COLO668 (cell line): ENCODE measurements at regions not wholly inside any gene's neighbourhood (a gene's known extent, or its start where the extent isn't known, plus 50 kb on each side); places are given as distances from the start of the nearest gene placed in this dataset.
A peak's percentile ranks its signal among the peaks of the same experiment; 100 is the strongest.

Experiments
- DNase-seq: peaks from one replicate; lab custom pipeline; 2025; ENCODE audit not compliant: unreplicated experiment; lab: John Stamatoyannopoulos, UW

DNA sequence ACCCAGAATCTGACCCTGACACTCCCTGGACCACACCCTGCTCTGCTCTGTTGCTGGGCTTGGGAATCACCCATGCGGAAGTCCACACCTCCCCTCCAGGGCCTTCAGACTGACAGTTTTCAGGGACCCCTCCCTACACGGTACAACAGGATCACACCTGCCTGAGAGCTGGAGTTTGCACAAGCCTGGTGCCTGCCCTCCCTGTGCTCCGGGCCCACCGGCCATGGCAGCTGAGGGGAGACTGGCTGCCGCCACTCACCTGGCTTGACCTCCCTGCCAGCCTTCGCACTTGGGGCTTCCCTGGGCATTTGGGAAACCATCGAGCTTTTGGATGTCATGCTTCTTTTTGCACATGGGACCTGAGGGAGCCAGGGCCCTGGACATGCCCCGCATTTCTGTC lies 95.9 kb upstream of the ANKRD34C start:
- DNase-seq: no peak

DNA sequence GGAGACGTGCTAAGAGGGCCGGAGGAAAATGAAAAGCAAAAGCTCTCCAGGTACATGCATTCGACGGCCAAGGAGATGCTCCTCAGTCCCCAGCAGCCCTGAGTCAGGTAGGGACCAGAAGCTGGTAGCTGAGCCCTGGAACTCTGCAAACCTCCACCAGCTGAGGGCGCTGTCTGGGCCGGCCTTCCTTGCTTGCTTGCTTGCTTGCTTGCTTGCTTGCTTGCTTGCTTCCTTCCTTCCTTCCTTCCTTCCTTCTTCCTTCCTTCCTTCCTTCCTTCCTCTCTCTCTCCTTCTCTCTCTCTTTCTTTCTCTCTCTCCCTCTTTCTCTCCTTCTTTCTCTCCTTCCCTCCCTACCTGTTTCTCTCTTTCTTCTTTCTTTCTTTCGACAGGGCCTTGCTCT lies 94.6 kb upstream of the RASGRF1 start:
- DNase-seq: peak; percentile 5

DNA sequence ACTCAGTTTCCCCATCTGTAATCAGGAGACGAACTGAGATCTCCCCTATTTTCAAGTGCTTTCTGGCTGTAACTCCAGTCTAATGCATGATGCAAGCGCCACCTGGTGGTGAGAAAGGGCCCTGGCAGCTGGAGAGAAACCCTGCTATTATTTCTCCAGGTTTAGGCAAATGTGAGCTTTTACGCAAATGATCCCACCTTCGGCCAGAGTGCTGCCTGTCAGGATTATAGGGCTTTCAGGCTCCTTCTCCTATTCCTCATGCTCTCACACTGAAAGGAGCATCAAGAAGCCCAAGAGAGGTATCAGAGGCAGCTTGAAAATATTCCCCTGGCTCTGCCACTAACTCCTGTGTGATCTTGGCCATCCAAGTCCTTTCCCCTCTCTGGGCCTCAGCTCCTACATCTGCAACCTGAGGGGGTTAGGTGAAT lies 93.9 kb upstream of the RASGRF1 start:
- peak; percentile 50 for DNase-seq

DNA sequence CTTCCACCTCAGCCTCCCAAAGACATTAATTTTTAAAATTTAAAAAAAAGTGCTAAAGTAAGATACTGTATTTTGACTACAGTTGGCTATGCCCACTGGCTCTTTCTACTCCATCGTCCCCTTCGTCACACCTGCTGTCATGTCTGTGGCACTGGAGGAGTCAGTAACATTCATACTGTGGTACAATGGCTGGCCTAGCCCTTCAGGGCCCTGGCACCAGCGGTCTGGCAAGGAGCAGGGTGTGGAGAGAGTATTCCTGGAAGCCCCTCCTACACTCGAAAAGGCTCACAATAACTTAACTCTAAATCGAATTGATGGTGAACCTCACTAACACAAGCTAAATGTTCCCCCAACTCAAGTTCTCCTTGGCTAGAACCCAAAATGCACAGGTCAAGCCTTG lies 89.7 kb upstream of the RASGRF1 start:
- DNase-seq: no peak

- DNase-seq: no peak
These were observed 89.0 kb upstream of the RASGRF1 start for GRCh38 chr15:79179597-79179996.

DNA sequence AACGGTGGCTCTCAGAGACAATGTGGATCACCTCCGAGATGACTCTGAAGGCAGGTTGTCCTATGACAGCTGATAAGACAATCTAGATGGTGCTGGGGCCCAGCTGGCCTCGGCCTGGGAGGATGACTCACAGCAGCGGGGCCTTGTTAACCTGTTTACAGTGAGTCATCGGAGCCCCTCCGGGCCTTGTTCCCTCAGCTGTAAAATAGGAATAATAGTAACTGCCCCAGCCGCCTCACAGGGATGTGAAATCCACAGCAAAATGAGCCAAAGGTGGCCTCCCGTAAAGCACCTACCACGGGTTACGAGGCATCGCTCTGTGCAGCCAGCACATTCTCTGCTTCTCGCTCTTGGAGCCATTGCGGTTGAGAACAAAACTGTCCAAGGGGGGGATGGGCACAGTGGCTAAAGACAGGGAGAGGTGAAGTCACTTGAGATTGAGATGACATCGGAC lies 88.6 kb upstream of the RASGRF1 start:
- peak; percentile 83 for DNase-seq

- no peak for DNase-seq
These were observed 88.0 kb upstream of the RASGRF1 start for GRCh38 chr15:79178594-79178993.

DNA sequence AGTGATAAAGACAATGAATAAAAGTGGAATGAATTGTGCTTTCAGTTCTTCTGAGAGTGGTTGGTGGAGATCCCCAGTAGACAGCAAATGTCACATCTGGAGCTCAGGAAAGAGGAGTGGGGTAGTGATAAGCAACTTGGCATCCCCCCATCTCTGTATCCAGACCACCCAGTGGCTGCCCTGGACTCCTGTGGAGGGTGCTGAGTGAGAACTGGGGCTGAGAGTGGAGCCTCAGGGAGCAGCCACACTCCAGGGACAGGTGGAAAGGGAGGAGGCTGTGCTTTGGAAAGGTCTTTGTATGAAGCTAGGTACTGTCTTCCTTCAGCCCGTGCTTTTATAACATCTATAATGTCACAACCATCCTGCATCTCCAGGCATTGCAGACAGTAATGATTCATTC lies 85.6 kb upstream of the RASGRF1 start:
- no peak for DNase-seq

- DNase-seq: no peak
These were observed 82.4 kb upstream of the RASGRF1 start for GRCh38 chr15:79172801-79173460.

DNA sequence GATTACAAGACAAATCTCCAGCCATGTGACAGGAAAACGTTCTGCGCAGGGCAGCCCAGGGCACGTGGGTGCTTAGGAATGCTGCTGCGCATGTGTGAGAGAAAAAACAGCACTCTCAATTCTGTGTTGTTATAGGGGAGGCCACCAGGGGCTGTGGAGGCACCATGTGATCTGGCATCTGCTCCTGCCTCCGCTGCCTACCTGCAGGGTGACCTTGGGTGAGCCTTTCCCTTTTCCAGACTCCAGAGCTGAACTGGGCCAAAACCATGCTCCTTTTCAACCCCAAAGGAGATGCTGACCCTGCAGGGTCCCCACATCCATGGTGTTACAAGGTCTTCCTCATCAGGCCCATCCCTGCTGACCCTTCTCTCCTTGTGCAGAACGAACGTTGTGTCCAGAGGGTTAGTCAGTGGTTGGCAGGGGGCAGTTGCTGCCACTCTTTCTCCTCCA lies 81.5 kb upstream of the RASGRF1 start:
- no peak for DNase-seq

DNA sequence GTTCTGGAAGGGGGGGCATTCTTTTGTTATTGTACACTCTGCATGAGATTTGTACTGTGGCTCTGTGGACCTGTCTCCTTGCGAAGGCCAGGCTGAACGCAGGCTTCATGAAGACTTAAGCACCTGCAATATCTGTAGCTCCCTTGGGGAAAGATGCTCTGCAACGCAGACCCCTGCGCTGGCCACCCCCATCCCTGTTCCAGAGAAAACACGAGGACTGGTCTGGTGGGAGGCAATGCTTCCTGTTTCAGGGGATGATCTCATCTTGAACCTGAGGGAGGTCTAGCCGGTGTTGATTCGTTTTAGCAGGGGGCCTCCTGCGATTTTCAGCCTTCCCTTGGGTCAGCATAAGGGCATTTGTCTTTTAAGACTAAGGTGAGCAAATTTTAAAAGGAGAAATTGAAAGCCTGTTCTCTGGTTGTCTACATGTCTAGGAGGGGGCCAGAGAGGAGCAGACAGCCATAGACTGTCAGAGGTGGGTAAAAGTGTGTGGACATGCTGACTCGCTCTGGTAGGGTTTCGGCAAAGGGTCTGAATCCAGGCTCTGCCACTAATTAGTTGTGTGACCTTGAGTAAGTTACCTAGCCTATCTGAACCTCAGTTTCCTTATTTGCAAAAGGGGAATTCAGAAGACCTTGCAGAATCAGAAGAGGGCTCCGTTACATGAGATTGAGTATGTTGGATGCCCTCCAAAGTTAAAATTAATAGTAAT lies 80.9 kb upstream of the RASGRF1 start:
- DNase-seq: no peak

- no peak for DNase-seq
These were observed 79.7 kb upstream of the RASGRF1 start for GRCh38 chr15:79170256-79170664.

GRCh38 chr15:79169526-79170133 lies 79.0 kb upstream of the RASGRF1 start:
- DNase-seq: no peak

DNA sequence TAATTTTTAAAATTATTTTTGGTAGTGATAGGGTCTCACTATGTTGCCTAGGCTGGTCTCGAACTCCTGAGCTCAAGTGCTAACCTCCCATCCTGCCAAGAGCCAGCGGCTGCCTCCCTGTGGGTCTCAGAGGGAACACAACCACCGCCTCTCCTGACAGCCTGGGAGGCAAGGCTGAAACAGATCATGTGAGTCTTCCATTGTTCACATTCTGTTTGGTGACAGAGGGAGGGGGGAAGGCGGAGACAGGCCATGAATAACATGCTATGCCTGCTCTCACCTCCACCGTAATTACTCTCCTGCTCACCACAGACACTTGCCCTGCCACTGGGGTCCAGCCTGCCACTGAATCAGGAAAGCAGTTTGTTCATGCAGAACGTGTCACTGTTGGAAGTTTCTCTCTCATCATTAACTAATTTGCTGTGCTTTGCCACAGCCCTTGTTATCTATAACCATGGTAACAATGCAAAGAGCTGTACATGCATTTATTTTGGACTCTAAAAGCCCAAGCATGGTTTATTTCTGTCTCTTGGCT lies 78.4 kb upstream of the RASGRF1 start:
- peak; percentile 21 for DNase-seq

- no peak for DNase-seq
These were observed 77.2 kb upstream of the RASGRF1 start for GRCh38 chr15:79167776-79168175.

DNA sequence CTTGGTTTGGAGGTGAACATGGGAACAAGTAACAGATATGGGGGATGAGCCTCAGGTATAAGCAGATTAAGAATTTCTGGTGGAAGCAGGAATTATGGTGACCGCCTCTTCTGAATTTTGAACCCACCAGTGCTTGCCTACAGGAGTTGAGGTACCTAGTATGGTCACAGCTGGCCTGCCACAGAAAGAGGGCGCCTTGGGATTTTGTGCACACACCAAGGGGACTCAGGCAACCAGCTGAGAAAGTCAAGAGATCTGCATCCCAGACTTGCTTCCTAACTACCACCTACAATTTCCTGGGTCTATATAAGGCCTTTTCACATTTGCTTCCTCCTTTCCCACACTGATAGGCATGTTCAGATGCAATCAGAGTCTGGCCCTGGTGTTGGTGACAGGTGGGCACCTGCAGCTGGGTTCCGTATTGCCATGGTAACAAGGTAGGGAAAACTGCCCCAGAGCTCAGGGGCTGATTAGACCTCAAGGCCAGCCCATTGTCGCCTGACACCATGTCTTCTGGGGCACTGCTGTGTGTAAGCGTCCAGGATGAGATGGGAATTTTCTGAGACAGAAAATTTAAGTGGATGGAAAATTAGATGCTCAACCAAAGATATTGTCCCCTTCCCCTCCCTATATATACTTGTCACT lies 75.9 kb upstream of the RASGRF1 start:
- no peak for DNase-seq

DNA sequence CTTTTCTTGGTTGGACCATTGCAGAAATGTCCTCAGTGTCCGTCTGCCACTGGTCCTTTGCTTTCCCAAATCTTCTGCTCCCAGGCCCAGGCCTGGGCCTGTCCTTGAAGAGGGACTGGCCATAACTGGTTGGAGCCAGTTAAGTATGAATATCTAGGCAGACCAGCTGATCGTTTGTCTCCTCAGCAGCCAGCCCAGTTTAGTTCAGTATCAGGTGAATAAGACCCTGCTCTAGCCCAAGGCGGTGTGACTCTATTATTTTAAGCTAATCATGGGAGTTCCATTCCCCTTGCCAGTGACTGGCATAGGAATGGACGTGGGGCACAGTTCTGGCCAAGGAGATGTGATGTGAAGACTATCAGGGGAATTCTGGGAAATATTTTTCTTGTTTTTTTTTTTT lies 73.9 kb upstream of the RASGRF1 start:
- no peak for DNase-seq

DNA sequence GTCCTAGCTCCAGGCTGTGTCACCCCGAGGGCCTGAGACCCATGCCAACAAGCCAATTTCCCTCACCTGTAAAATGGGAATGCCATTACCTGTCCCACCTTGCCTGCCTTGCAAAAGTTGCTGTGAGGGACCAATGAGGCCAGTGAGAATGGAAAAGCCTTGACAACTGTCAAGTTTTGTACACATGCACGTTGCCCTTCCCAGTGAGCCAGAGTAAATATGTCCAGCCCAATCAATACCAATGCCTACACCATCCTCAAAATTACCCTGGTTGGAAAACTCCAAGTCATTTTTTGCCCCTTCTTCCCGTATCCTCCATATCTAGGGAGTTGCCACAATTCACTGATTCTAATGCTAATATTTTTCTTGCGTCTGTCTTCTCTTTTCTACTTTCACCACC lies 73.5 kb upstream of the RASGRF1 start:
- DNase-seq: no peak

DNA sequence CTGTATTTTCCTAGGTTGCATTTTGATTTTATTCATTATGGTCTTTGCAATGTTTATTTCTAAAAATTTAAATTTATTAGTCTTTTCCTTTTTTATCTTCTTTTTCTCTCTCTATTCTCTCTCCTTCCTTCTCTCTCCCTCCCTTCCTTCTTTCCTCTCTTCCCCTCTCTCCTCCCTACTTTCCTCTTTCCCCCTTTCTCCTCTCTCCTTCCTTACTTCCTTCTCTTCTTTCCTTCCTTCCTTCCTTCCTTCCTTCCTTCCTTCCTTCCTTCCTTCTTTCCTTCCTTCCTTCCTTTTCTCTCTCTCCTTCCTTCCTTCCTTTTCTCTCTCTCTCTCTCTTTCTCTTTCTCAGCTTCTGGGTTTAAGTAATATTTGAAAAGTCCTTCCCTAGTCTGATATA lies 72.8 kb upstream of the RASGRF1 start:
- no peak for DNase-seq

GRCh38 chr15:79161837-79162508 lies 71.4 kb upstream of the RASGRF1 start:
- DNase-seq: no peak

DNA sequence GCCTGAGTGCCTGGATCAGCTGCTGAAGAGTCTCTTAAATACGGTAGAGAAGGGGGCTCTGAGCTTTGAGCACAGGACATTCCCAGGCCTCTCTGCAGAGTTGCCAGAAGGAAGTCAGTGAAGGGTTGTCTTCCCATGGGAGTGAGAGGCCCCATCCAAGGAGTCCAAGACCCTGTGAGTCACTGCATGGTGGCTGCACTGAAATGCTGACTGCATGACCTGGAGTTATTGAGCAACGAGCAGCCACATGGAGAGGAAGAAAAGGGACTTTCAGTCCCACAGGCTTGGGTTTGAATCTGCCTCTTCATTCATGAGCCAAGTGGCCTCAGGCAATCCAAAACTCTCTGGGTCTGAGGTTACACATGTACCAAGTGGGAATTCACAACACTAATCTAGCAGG lies 69.6 kb upstream of the RASGRF1 start:
- no peak for DNase-seq
